Hematopoietic multipotent progenitor cell treated with erythropoietin and hydrocortisone succinate and interleukin-3 and kit ligand, for 8 days (in vitro differentiated cells): ENCODE measurements at regions not wholly inside any gene's neighbourhood (a gene's known extent, or its start where the extent isn't known, plus 50 kb on each side); places are given as distances from the start of the nearest gene placed in this dataset.
A peak's percentile ranks its signal among the peaks of the same experiment; 100 is the strongest.

Experiments
- DNase-seq: peaks from one replicate; pipeline ENCODE4 v3.0.0-alpha.2; 2015

GRCh38 chr2:104340162-104340561 lies 513.8 kb upstream of the POU3F3 start:
- DNase-seq = no peak

GRCh38 chr2:104340879-104341828 lies 512.8 kb upstream of the POU3F3 start:
- DNase-seq = no peak

- DNase-seq = no peak
These were observed 509.6 kb upstream of the POU3F3 start for GRCh38 chr2:104344306-104344705.

GRCh38 chr2:104344985-104345384 lies 508.9 kb upstream of the POU3F3 start:
- DNase-seq = no peak

GRCh38 chr2:104358122-104358521 lies 495.8 kb upstream of the POU3F3 start:
- no peak for DNase-seq

GRCh38 chr2:104361414-104361813 lies 492.5 kb upstream of the POU3F3 start:
- no peak for DNase-seq

- DNase-seq = no peak
These were observed 485.8 kb upstream of the POU3F3 start for GRCh38 chr2:104368089-104368488.

- DNase-seq = no peak
These were observed 482.7 kb upstream of the POU3F3 start for GRCh38 chr2:104371087-104371781.

- DNase-seq = no peak
These were observed 478.7 kb upstream of the POU3F3 start for GRCh38 chr2:104375206-104375605.

GRCh38 chr2:104378853-104379374 lies 475.0 kb upstream of the POU3F3 start:
- DNase-seq = peak; percentile 27

GRCh38 chr2:104384961-104385360 lies 469.0 kb upstream of the POU3F3 start:
- DNase-seq = no peak

- DNase-seq = no peak
These were observed 468.2 kb upstream of the POU3F3 start for GRCh38 chr2:104385743-104386142.

- no peak for DNase-seq
These were observed 465.6 kb upstream of the POU3F3 start for GRCh38 chr2:104388296-104388695.

GRCh38 chr2:104402825-104403224 lies 451.1 kb upstream of the POU3F3 start:
- no peak for DNase-seq

- no peak for DNase-seq
These were observed 449.4 kb upstream of the POU3F3 start for GRCh38 chr2:104404526-104404925.

- no peak for DNase-seq
These were observed 448.3 kb upstream of the POU3F3 start for GRCh38 chr2:104405623-104406022.

- no peak for DNase-seq
These were observed 447.6 kb upstream of the POU3F3 start for GRCh38 chr2:104406261-104406726.

- DNase-seq = no peak
These were observed 446.3 kb upstream of the POU3F3 start for GRCh38 chr2:104407641-104408040.

- no peak for DNase-seq
These were observed 445.6 kb upstream of the POU3F3 start for GRCh38 chr2:104408266-104408665.

- no peak for DNase-seq
These were observed 443.8 kb upstream of the POU3F3 start for GRCh38 chr2:104410136-104410535.

GRCh38 chr2:104412384-104412783 lies 441.5 kb upstream of the POU3F3 start:
- DNase-seq = peak; percentile 35

GRCh38 chr2:104413890-104414289 lies 440.0 kb upstream of the POU3F3 start:
- no peak for DNase-seq

GRCh38 chr2:104415284-104415683 lies 438.6 kb upstream of the POU3F3 start:
- no peak for DNase-seq
